ENCODE measurements at regions not wholly inside any gene's neighbourhood (a gene's known extent, or its start where the extent isn't known, plus 50 kb on each side); places are given as distances from the start of the nearest gene placed in this dataset.

DNA sequence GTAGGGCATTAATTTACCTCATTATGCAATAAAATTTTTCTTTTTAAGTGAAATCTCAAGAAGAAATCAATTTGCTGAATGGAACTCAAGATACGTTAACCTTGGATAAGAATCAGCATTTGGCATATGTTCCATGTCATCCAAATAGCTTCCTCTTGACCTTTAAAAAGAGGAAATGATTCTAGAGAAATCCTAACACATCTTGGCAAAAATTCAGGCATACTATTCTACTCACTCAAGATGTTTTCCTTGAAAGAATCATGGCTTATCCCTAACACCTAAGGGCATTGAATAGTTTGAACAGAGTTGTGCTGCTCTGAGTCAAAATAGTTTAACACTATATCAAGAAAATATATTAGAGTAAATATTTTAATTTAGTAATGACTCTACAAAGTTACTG lies 678.0 kb downstream of the EPHA4 start:
- 8% methylated on average over 1 of the region's 1 CpG for WGBS (ENCODE audit: insufficient coverage, low coverage, missing lambda C conversion rate)
- ATAC-seq (no peak), DNase-seq (ENCODE audit: extremely low read depth in 1 of 4, low spot score in 3 of 4) (no peak), FAIRE-seq (no peak)
- H3K9ac ChIP-seq (ENCODE audit: insufficient read depth in 1 of 2, low read depth in 2 of 2, low read length in 2 of 2) = no peak overlapping the region
- ChIA-PET POLR2A (no interaction called here), CTCF (ENCODE audit: low intra/inter-chr PET ratio) (no interaction called here)
- H3K9me3 ChIP-seq (replicated peaks; ENCODE audit: control insufficient read depth, insufficient read depth, low read depth, low read length) = no peaks in the 10 kb centered on the region
- H3K4me1 ChIP-seq (replicated peaks in 1 of 2; ENCODE audit: control insufficient read depth in 2 of 2, insufficient read depth in 2 of 2, low read length in 2 of 2) = no peaks in the 10 kb centered on the region
- no peak for TF ChIP-seq ZNF551 (CRISPR knock-in tag; IDR thresholded peaks at IDR 0.05)
- no peak for TF ChIP-seq POLR2AphosphoS5 (IDR thresholded peaks at IDR 0.05; ENCODE audit: control insufficient read depth, insufficient read depth, low read depth, low read length)
- no peak for TF ChIP-seq RBM25 (IDR thresholded peaks at IDR 0.05; ENCODE audit: low read depth, low read length, severe bottlenecking)
- TF ChIP-seq CHD1 (IDR thresholded peaks at IDR 0.05; ENCODE audit: low read length) = no peak
- no peak for TF ChIP-seq STAT5B (CRISPR knock-in tag; IDR thresholded peaks at IDR 0.05)
- TF ChIP-seq, protein P1, sequence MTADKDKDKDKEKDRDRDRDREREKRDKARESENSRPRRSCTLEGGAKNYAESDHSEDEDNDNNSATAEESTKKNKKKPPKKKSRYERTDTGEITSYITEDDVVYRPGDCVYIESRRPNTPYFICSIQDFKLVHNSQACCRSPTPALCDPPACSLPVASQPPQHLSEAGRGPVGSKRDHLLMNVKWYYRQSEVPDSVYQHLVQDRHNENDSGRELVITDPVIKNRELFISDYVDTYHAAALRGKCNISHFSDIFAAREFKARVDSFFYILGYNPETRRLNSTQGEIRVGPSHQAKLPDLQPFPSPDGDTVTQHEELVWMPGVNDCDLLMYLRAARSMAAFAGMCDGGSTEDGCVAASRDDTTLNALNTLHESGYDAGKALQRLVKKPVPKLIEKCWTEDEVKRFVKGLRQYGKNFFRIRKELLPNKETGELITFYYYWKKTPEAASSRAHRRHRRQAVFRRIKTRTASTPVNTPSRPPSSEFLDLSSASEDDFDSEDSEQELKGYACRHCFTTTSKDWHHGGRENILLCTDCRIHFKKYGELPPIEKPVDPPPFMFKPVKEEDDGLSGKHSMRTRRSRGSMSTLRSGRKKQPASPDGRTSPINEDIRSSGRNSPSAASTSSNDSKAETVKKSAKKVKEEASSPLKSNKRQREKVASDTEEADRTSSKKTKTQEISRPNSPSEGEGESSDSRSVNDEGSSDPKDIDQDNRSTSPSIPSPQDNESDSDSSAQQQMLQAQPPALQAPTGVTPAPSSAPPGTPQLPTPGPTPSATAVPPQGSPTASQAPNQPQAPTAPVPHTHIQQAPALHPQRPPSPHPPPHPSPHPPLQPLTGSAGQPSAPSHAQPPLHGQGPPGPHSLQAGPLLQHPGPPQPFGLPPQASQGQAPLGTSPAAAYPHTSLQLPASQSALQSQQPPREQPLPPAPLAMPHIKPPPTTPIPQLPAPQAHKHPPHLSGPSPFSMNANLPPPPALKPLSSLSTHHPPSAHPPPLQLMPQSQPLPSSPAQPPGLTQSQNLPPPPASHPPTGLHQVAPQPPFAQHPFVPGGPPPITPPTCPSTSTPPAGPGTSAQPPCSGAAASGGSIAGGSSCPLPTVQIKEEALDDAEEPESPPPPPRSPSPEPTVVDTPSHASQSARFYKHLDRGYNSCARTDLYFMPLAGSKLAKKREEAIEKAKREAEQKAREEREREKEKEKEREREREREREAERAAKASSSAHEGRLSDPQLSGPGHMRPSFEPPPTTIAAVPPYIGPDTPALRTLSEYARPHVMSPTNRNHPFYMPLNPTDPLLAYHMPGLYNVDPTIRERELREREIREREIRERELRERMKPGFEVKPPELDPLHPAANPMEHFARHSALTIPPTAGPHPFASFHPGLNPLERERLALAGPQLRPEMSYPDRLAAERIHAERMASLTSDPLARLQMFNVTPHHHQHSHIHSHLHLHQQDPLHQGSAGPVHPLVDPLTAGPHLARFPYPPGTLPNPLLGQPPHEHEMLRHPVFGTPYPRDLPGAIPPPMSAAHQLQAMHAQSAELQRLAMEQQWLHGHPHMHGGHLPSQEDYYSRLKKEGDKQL (CRISPR knock-in tag; IDR thresholded peaks at IDR 0.05; ENCODE audit: borderline replicate concordance) = no peak
- TF ChIP-seq ZC3H11A (IDR thresholded peaks at IDR 0.05; ENCODE audit: low read depth, low read length) = no peak
- TF ChIP-seq, protein P2, sequence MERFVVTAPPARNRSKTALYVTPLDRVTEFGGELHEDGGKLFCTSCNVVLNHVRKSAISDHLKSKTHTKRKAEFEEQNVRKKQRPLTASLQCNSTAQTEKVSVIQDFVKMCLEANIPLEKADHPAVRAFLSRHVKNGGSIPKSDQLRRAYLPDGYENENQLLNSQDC (CRISPR knock-in tag; IDR thresholded peaks at IDR 0.05) = no peak
- no peak for TF ChIP-seq C11orf30 (IDR thresholded peaks at IDR 0.05; ENCODE audit: low read depth)
- TF ChIP-seq ZNF436 (CRISPR knock-in tag; IDR thresholded peaks at IDR 0.05) = no peak
- no peak for TF ChIP-seq GTF2E2 (tag; IDR thresholded peaks at IDR 0.05)
- TF ChIP-seq PCBP1 (IDR thresholded peaks at IDR 0.05; ENCODE audit: low read depth, low read length, poor library complexity, severe bottlenecking) = no peak
- no peak for TF ChIP-seq ZNF445 (CRISPR knock-in tag; IDR thresholded peaks at IDR 0.05; ENCODE audit: low read depth)
- no peak for TF ChIP-seq MCM5 (IDR thresholded peaks at IDR 0.05; ENCODE audit: low read depth)
- no peak for TF ChIP-seq ZNF41 (CRISPR knock-in tag; conservative IDR thresholded peaks at IDR 0.05)
- no peaks in the 10 kb centered on the region for H3K79me2 ChIP-seq (ENCODE audit: control insufficient read depth, insufficient read depth, low read length)
- no peaks in the 10 kb centered on the region for H3K36me3 ChIP-seq (ENCODE audit: control insufficient read depth, insufficient read depth, low read length)
- no peaks in the 10 kb centered on the region for H3K9me1 ChIP-seq (ENCODE audit: control insufficient read depth, insufficient read depth, low read length)
- no peak overlapping the region for H3K4me3 ChIP-seq
- intact Hi-C loops (cut with micrococcal nuclease) = no loop called here
- no peak overlapping the region for H3K4me2 ChIP-seq (ENCODE audit: insufficient read depth, low read length)
- no TSS peak for BruUV-seq (replicated peaks)
- in situ Hi-C loops (cut with MboI) = no loop called here
- no peak overlapping the region for H2AFZ ChIP-seq (ENCODE audit: low read depth, low read length)
- no peaks in the 10 kb centered on the region for H3K27me3 ChIP-seq (ENCODE audit: control insufficient read depth in 2 of 2, insufficient read depth in 2 of 2, low read length in 2 of 2)
- no peak overlapping the region for H3K27ac ChIP-seq (ENCODE audit: extremely low read depth, low read depth, low read length)
- no peaks in the 10 kb centered on the region for H4K20me1 ChIP-seq (replicated peaks; ENCODE audit: control insufficient read depth, insufficient read depth, low read length)

Measured in K562 (cell line).